RWPE1 (cell line): ENCODE measurements at regions not wholly inside any gene's neighbourhood (a gene's known extent, or its start where the extent isn't known, plus 50 kb on each side); places are given as distances from the start of the nearest gene placed in this dataset.

ENCODE experiments used
- CTCF ChIA-PET: fragments of 350-600 bp; sonication (Branson Sonifier 250); formaldehyde crosslinking; extraction: SDS; loops from one replicate; lab custom pipeline; 2021; lab: Yijun Ruan, JAX
- POLR2A ChIA-PET: fragments of 400-600 bp; formaldehyde crosslinking; extraction: SDS; loops from one replicate; lab custom pipeline; 2020; ENCODE audit warnings: antibody characterized with exemption; ENCODE audit not compliant: low non-redundant PET; lab: Yijun Ruan, JAX
- DNase-seq: peaks from one replicate; pipeline ENCODE4 v3.0.0; 2012; ENCODE audit warnings: low spot score
- H3K27ac ChIP-seq: fragments of 450-650 bp; 2 replicates; pipeline ENCODE4 v1.5.1; 2017
- CTCF ChIP-seq: fragments of 450-650 bp; conservative IDR thresholded peaks from 2 replicates; pipeline ENCODE4 v1.5.1; 2017; ENCODE audit warnings: low read depth, mild to moderate bottlenecking

GRCh38 chr19:34017601-34018000, 154.7 kb upstream of the LSM14A start:
- ChIA-PET POLR2A (no interaction called here), CTCF (interaction anchor here (0.6 to 0.7 kb wide), 2 partner anchors 80 to 240 kb away, joined by 3 to 4 read pairs; no protein-coding TSS in a partner anchor)
- DNase-seq, result no peak
- TF ChIP-seq CTCF, result no peak
- no peak overlapping the region for H3K27ac ChIP-seq

GRCh38 chr19:34018546-34018945, 153.8 kb upstream of the LSM14A start:
- CTCF ChIA-PET, result no interaction called here
- no peak overlapping the region for H3K27ac ChIP-seq
- no peak for DNase-seq
- POLR2A ChIA-PET, result no interaction called here
- no peak for TF ChIP-seq CTCF

GRCh38 chr19:34023381-34023780, 148.9 kb upstream of the LSM14A start:
- H3K27ac ChIP-seq, result no peak overlapping the region
- CTCF ChIA-PET, result no interaction called here
- TF ChIP-seq CTCF, result no peak
- POLR2A ChIA-PET, result no interaction called here
- DNase-seq, result no peak

GRCh38 chr19:34033880-34034279, 138.4 kb upstream of the LSM14A start:
- ChIA-PET CTCF (interaction anchor here (0.7 kb wide), 1 partner anchor 213 kb away, joined by 3 read pairs; no protein-coding TSS in a partner anchor), POLR2A (no interaction called here)
- no peak for TF ChIP-seq CTCF
- no peak for DNase-seq
- no peak overlapping the region for H3K27ac ChIP-seq

GRCh38 chr19:34034318-34034846, 137.9 kb upstream of the LSM14A start:
- H3K27ac ChIP-seq, result no peak overlapping the region
- no peak for DNase-seq
- CTCF ChIA-PET, result interaction anchor here (0.7 kb wide), 1 partner anchor 213 kb away, joined by 3 read pairs; no protein-coding TSS in a partner anchor
- POLR2A ChIA-PET, result no interaction called here
- no peak for TF ChIP-seq CTCF

GRCh38 chr19:34041925-34042521, 130.3 kb upstream of the LSM14A start:
- TF ChIP-seq CTCF, result peak; percentile 41
- H3K27ac ChIP-seq, result no peak overlapping the region
- no peak for DNase-seq
- ChIA-PET POLR2A (no interaction called here), CTCF (interaction anchor here (0.6 to 0.7 kb wide), 6 partner anchors 24 to 874 kb away, joined by 3 to 6 read pairs (median 4); no protein-coding TSS in a partner anchor)
